ENCODE measurements at regions not wholly inside any gene's neighbourhood (a gene's known extent, or its start where the extent isn't known, plus 50 kb on each side); places are given as distances from the start of the nearest gene placed in this dataset.
A peak's percentile ranks its signal among the peaks of the same experiment; 100 is the strongest.

DNA sequence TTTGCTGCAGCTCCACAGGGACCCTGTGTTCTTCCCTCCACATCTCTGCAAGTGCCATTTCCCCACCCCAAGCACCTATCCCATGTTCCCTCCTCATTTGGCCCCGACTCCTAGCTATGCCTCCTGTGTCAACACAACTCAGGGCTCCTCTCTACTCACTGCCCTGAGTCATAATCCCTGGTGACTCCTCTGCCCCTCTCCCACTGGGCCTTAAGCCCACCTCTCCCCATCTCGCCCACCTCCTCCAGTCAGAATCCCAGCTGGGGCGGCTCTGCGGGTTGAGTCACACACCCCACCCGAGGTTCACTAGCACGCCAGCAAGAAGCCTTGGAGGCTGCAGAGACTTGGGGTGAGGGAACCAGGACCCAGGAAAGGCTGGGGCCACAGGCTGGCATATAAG, 346.2 kb downstream of the FOXL1 start:
- TF ChIP-seq POLR2A (IDR thresholded peaks at IDR 0.05; ENCODE audit: low read length) = no peak
- TF ChIP-seq GATA1 (IDR thresholded peaks at IDR 0.05; ENCODE audit: low read depth, low read length) = no peak
- DNase-seq = no peak

DNA sequence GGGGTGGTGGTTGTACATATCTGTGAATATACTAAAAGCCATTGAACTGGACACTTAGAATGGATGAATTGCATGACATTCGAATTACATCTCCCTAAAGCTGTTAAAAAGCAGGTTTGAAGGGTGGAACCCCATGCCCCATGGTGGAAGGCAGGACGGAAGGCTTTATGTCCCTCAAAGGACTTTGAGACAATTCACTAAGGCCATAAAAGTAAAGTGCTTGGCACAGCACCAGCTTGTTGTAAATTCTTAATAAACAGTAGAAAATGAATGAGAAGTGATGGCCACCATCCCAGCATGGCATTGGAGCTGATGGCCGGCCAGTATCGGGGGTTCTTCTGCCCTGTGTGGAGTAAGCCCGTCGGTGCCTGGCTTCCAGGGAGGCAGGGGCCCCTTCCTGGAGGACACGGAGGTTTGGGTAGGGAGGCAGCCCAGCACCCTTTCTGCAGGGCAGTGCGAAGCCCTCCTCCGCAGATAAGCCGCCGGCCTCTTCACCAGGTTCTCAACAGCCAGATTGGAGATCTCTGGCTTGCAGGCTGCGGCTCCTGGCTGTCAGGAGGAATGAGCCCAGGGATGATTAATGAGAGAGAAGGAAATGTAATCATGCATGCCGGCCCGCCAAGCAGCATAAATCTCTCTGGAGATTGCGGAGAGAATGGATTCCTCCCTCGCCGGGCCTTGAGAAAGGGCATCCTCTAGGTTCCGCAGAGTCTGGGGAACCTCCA, 346.9 kb downstream of the FOXL1 start:
- DNase-seq = no peak
- TF ChIP-seq GATA1 (IDR thresholded peaks at IDR 0.05; ENCODE audit: low read depth, low read length) = no peak
- no peak for TF ChIP-seq POLR2A (IDR thresholded peaks at IDR 0.05; ENCODE audit: low read length)

DNA sequence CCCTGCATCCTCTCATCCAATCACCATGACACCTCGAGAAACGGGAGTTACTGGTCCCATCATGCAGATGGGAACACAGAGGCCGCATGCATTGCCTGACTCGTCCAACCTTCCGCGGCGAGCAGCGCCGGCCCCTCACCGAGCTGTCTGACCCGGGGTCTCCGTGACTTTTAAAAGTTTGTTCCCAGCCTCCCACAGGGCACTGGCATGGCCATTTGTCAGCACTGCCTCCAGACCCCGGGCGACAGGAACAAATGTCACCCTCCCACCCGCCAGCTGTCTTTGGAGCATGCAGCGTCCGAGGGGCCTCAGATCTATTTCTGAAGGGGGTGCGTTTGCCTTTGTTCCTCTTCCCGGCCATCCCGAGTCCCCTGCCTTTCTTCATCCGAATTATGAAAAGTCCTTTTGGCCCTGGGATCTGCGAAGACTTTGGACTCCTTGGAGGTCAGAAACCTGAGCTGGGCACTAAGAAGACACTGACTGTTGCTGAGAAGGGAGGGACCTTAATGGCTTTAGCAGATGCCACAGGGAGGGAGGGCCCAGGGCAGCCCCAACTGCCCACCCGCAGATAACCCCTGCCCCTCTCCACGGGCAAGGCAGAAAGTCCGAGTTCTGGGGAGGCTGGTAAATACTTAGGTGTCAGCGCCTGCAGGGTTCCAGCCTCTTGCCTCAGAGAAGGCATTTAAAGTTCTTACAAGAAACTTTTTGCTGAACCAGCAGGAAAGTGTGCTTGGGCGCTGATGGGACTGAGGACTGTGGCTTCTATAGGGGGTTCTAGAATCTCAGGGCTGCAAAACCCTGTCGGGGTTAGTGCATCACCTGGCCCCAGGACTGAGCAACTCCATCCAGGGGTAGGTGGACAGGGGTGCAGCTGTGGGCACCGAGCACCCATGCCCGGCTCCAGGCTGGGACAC, 348.1 kb downstream of the FOXL1 start:
- DNase-seq = no peak
- TF ChIP-seq POLR2A (IDR thresholded peaks at IDR 0.05; ENCODE audit: low read length) (no peak), GATA1 (IDR thresholded peaks at IDR 0.05; ENCODE audit: low read depth, low read length) (no peak)

DNA sequence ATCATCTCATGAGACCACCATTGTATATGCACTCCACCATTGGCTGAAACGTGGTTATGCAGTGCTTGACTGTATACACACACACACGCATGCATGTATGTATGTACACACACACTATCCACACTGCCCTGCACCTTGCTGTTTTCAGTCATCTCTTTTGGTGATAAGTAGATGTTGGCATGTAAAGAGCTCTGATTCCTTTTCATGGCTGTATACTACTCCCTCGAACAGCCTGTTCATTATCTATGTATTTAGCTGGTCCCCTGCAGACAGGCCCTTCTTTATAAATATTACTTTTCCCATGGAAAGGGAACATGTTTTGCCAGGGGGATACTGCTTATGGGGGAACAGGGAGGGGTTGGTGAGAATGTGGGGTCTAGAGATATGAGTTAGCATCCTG, 349.4 kb downstream of the FOXL1 start:
- TF ChIP-seq POLR2A (IDR thresholded peaks at IDR 0.05; ENCODE audit: low read length) (no peak), GATA1 (IDR thresholded peaks at IDR 0.05; ENCODE audit: low read depth, low read length) (no peak)
- no peak for DNase-seq

DNA sequence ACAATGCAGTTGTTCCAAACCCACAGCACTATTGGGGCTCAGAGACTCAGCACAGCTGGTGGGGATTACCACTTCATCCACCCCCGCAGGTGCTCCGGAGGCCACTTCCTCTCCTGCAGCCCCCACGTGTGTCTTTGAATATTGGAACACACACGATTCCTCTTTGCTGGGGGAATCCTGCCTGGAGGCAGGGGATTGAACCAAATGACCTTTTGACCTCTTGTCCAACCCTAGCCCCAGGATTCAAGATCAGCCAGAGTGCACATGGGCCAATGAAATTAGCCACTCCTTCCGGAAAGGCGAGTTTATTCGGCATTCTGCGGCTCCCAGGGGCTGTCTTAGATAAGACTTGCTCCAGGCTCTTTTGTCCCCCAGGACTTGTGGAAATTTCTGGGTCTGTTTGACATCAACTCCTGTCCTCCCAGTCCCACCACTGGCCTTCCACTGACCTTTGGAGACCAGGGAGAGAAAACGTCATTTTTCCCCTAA, 350.2 kb downstream of the FOXL1 start:
- DNase-seq = no peak
- no peak for TF ChIP-seq POLR2A (IDR thresholded peaks at IDR 0.05; ENCODE audit: low read length)
- TF ChIP-seq GATA1 (IDR thresholded peaks at IDR 0.05; ENCODE audit: low read depth, low read length) = no peak

DNA sequence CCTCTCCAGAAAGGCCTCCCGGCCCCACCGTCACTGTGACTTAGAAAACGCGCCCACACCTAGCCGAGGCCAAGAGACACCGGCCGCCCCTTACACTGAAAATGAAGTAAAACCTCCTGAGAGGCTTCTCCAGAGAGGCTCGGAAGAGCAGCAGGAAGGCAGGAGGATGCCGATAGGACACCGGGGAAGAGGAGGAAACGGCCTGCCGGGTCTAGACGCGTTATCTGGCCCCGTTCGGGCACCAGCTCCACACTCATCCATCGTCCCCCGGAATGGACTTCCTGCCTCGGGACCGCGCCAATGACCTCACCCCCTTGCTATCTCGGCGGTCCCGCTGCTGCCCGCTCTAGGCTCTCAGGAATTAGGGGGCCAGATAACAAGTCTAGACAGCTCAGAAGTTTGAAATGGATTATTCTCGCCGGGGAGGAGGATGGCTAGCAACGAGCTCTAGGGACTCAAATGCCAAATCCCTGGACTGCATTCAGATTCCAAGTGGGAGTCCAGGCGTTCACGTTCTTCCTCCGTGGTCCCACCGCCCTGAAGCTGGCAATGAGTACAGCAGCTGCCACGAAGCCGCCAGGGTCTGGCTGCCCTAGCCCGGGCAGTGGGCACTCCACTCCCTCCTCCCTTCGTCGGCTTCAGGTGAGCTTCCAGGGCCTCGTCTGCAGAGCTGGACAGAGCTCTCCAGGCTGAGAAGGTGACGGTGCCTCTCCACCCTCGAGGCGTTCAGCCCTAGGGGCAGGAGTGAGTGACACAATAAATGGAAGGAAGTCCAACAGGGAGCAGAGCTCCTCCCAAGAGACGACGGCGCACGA, 350.9 kb downstream of the FOXL1 start:
- TF ChIP-seq POLR2A (IDR thresholded peaks at IDR 0.05; ENCODE audit: low read length) = no peak
- TF ChIP-seq GATA1 (IDR thresholded peaks at IDR 0.05; ENCODE audit: low read depth, low read length) = no peak
- peak; percentile 15 to 36 for DNase-seq

DNA sequence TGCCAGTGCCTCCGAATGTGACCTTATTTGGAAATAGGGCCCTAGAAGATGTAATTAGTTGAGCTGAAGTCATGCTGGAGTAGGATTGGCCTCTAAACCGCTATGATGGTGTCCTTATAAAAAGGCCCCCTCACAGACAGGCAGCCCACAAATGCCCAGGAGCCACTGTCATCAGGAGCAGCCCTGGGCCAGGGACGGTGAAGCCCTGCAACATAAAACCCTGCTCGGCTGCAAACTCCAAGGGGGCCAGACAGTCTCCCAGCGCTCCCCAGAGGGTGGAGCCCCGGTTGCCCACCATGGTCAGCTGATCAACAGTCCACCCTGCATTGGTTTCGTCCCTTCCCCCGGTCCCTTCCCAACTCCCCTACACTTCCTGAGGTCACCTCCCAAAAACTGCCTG, 351.7 kb downstream of the FOXL1 start:
- DNase-seq = no peak
- TF ChIP-seq POLR2A (IDR thresholded peaks at IDR 0.05; ENCODE audit: low read length) (no peak), GATA1 (IDR thresholded peaks at IDR 0.05; ENCODE audit: low read depth, low read length) (no peak)

DNA sequence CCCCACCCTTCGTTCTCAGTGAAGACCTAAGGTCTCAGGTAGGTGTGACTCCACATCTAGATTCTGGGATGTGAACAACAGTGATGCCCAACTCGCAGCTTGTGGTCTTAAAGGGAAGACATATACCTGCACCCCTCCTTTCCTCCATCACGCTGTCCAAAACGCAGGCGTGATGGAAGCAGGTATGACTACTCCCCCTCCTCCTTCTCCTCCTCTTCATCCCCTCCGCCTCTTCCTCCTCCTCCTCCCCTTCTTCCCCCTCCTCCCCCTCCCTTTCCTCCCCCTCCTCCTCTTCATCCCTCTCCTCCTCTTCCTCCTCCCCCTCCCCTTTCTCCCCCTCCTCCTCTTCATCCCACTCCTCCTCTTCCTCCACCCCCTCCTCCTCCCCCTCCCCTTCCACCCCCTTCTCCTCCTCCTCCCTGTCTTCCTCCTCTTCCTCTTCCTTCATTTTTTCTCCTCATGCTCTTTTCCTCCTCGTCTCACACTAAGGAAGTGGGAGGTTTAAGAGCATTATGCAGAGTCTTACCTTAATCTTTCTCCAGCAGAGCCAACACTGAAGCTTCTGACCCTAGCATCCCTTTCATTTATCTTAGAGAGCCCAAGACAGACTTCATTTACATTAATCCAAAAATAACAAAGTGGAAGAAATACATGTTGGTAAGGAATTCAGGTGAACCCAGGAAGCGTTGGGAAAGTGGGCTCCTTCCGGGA, 352.5 kb downstream of the FOXL1 start:
- DNase-seq = no peak

DNA sequence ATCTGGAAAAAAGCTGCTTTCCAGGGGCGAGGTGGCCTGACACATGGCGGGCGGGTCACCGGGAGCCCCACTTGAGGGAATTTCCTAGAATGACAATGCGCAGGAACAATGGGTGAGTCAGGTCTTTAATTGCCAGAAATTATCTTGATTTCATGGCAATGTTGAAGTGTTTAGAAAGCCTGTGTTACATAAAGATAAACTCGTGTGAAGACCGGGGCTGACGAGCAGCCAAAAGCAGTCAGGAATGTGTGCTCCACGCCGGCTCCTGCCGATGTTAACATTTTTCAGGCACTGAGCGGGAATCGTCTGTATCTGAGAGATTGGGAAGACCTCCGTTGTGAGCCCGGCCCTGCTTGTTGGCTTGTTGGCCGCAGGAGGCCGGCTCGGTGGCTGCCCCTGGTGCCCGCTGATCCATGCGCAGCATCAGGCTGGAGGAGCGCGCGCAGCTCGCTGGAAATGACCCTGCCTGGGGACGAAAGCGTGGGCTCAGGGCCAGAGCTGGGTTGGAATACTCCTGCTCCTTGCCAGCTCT, 353.1 kb downstream of the FOXL1 start:
- TF ChIP-seq GATA1 (IDR thresholded peaks at IDR 0.05; ENCODE audit: low read depth, low read length) (no peak), POLR2A (IDR thresholded peaks at IDR 0.05; ENCODE audit: low read length) (no peak)
- DNase-seq = no peak

More for the DNA sequence above, 352.5 kb downstream of the FOXL1 start:
- no peak for TF ChIP-seq POLR2A (IDR thresholded peaks at IDR 0.05; ENCODE audit: low read length)
- no peak for TF ChIP-seq GATA1 (IDR thresholded peaks at IDR 0.05; ENCODE audit: low read depth, low read length)

DNA sequence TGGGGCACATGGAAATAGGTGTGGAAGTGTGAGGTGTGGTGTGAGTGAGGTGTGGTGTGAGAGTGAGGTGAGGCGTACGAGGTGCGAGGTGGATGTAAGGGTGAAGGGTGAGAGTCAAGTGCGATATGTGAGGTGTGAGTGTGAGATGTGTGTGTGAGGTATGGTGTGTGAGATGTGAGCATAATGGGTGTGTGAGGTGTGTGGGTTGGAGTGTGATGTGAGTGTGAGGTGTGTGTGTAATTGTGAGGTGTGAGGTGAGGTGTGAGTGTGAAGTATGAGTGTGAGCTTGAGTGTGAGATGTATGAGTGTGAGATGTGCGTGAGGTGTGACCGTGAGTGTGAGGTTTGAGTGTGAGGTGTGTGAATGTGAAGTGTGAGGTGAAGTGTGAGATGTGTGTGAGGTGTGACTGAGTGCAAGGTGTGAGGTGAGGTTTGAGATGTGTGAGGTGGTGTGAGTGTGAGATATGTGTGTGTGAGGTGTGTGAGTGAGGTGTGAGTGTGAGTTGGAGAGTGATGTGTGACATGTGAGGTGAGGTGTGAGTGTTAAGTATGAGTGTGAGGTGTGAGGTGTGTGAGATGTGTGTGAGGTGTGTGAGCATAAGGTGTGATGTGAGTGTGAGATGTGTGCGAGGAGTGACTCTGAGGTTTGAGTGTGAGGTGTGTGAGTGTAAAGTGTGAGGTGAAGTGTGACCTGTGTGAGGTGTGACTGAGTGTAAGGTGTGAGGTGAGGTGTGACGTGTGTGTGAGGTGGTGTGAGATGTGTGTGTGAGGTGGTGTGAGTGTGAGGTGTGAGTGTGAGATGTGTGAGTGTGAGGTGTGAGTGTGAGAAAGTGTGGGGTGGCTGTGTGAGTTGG, 354.0 kb downstream of the FOXL1 start:
- no peak for TF ChIP-seq GATA1 (IDR thresholded peaks at IDR 0.05; ENCODE audit: low read depth, low read length)
- no peak for TF ChIP-seq POLR2A (IDR thresholded peaks at IDR 0.05; ENCODE audit: low read length)
- no peak for DNase-seq

DNA sequence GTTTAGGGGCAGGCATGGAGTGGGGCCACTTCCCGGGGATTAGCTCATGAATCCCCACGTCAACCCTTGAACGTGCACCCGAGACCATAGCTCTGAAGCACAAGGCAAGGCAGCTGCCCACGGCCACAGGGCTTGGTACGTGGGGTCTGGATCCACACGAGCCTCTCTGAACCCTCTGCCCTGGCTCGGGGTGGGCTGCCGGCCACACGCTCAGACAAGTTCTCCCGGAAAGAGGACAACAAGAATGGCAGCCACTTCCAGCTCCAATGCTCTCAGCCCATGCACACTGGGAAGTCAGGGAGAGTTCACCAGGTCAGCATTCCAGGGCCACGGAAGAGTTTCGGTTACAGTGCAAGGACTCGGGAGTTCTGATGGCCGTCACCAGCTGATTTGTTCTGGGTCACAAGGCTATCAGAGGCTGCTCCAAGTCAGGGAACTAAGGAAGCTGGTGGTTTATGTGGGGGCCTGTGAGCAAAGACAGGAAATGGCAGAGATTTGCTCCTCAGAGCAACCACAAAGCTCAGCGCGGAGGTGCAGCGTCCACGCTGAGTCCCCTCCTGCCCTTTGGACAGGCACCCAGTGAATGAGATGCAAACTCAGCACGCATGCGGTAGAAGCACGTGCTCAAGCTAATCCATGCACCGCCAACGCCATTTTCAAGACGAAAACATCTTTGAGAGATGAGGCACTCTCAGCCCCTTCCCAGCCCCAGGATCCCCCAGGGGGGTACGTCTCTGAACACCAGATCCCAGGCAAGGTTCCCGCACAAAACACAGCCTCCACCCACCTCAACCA, 356.4 kb downstream of the FOXL1 start:
- TF ChIP-seq POLR2A (IDR thresholded peaks at IDR 0.05; ENCODE audit: low read length) (no peak), GATA1 (IDR thresholded peaks at IDR 0.05; ENCODE audit: low read depth, low read length) (no peak)
- DNase-seq = no peak

Measured in erythroblast (primary cell).